A172 (cell line): ENCODE measurements at regions not wholly inside any gene's neighbourhood (a gene's known extent, or its start where the extent isn't known, plus 50 kb on each side); places are given as distances from the start of the nearest gene placed in this dataset.
"Not testable (repeated sequence)": the region's sequence is repeated elsewhere in the genome, so short reads cannot be mapped to it uniquely, and the experiment has no call there.

Experiments used
- DNase-seq: peaks from one replicate; pipeline ENCODE4 v3.0.0-alpha.2; 2015; ENCODE audit warnings: low spot score

GRCh38 chr3:192968901-192969300, 51.2 kb upstream of the MB21D2 start:
- not testable (repeated sequence) for DNase-seq

GRCh38 chr3:192980632-192981031, 63.0 kb upstream of the MB21D2 start:
- no peak for DNase-seq

GRCh38 chr3:192986379-192986778, 68.7 kb upstream of the MB21D2 start:
- no peak for DNase-seq

- no peak for DNase-seq
These were observed 73.7 kb upstream of the MB21D2 start for GRCh38 chr3:192991356-192991755.

GRCh38 chr3:192992361-192992760, 74.7 kb upstream of the MB21D2 start:
- no peak for DNase-seq

- no peak for DNase-seq
These were observed 75.8 kb upstream of the MB21D2 start for GRCh38 chr3:192993411-192993810.

GRCh38 chr3:193001113-193001512, 83.5 kb upstream of the MB21D2 start:
- not testable (repeated sequence) for DNase-seq

GRCh38 chr3:193003624-193004023, 86.0 kb upstream of the MB21D2 start:
- not testable (repeated sequence) for DNase-seq

GRCh38 chr3:193008654-193009053, 91.0 kb upstream of the MB21D2 start:
- DNase-seq = no peak

- DNase-seq = no peak
These were observed 92.5 kb upstream of the MB21D2 start for GRCh38 chr3:193010191-193010590.

GRCh38 chr3:193011958-193012357, 94.3 kb upstream of the MB21D2 start:
- DNase-seq = no peak

- DNase-seq = no peak
These were observed 97.2 kb upstream of the MB21D2 start for GRCh38 chr3:193014902-193015301.

GRCh38 chr3:193016437-193016901, 98.8 kb upstream of the MB21D2 start:
- DNase-seq = peak; percentile 61

GRCh38 chr3:193021506-193022010, 103.9 kb upstream of the MB21D2 start:
- no peak for DNase-seq

GRCh38 chr3:193023218-193023617, 105.6 kb upstream of the MB21D2 start:
- DNase-seq = no peak

GRCh38 chr3:193028258-193028657, 110.6 kb upstream of the MB21D2 start:
- DNase-seq = no peak

- no peak for DNase-seq
These were observed 112.1 kb upstream of the MB21D2 start for GRCh38 chr3:193029800-193030199.

- peak; percentile 35 for DNase-seq
These were observed 112.6 kb upstream of the MB21D2 start for GRCh38 chr3:193030276-193030675.

GRCh38 chr3:193031911-193032310, 114.3 kb upstream of the MB21D2 start:
- DNase-seq = no peak

- DNase-seq = no peak
These were observed 115.6 kb upstream of the MB21D2 start for GRCh38 chr3:193033226-193033780.

GRCh38 chr3:193037828-193038227, 120.2 kb upstream of the MB21D2 start:
- DNase-seq = not testable (repeated sequence)

- DNase-seq = no peak
These were observed 121.4 kb upstream of the MB21D2 start for GRCh38 chr3:193039058-193039457.

- peak; percentile 72 for DNase-seq
These were observed 123.4 kb upstream of the MB21D2 start for GRCh38 chr3:193040836-193041672.
